GM19452 (cell line): ENCODE measurements at regions not wholly inside any gene's neighbourhood (a gene's known extent, or its start where the extent isn't known, plus 50 kb on each side); places are given as distances from the start of the nearest gene placed in this dataset.

Experiments used
- ATAC-seq: cut with Tn5 transposase; IDR thresholded peaks from one replicate; pipeline ENCODE4 v1.9.1; 2021; ENCODE audit not compliant: unreplicated experiment

DNA sequence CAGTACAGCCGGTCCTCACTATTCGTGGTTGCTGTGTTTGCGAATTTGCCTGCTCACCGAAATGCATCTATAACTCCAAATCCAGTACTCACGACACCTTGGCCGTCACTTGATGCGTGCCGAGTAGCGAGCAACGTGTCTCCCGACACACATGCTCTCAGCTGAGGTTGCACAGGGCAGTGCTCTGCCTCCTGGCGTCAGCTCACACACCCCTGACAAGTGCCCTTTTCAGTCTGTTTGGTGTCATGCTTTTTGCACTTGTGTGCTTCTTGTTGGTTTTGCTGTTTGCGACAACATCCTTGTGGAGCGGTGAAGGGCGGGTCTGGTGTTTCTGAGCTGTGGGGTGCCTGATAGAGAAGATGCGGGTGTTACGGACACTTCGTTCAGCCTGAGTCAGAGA, 110.4 kb upstream of the RFLNA start:
- no peak for ATAC-seq

DNA sequence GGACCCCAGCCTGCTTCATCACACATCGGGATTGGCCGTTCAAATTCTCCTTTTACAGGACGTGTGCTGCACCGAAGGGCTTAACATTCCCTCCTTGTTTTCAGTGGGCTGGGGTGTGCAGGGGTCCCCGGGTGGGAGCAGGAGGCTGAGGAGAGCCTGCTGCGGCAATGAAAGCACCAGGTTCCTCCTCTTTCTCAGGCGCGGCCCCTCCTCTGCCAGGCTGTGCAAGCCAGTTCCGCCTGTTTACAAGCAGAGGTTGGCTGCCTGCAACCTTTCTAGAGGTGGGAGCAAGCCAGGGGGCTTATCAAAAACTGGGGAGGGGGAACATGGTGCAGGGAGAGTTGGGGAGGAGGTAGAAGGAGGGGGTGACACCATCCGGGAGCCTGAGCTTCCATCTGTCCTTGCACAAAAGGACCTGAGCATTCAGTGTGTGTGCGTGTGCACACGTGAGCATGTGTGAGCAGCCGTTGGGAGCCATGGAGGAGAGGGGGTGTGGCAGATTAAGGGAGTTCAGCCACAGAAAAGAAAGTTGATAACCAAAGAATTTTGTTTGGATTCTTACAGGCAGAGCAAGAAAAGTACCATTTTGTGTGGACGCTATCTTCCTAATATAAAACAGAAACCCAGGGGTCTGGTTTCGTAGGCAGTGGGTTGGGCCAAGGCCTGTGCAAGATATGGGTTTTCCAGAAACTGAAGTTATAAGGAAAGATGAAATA, 108.8 kb upstream of the RFLNA start:
- no peak for ATAC-seq

DNA sequence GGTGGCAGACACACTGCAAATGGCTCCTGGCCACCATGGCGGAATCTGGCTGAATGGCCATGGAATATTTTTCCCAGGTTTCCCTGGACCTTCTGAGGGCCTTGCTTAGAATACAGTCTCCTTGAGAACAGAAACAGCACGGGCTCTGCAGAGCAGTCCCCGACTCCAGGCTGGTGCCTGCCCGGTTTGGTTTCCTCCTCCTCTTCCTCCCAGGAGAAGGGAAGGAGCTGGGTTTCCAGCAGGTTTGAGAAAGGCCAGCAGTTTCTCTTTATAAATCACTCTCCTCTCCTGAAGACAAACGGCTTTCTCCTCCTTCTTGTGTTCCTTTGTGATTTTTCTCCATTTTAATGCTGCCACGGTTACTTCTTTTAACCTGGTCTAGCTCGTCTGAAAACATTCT, 106.8 kb upstream of the RFLNA start:
- no peak for ATAC-seq

- no peak for ATAC-seq
Measured at GRCh38 chr12:124188561-124189405, 106.1 kb upstream of the RFLNA start.

- no peak for ATAC-seq
Measured at GRCh38 chr12:124190312-124191023, 104.4 kb upstream of the RFLNA start.

- ATAC-seq = no peak
Measured at GRCh38 chr12:124191024-124191359, 103.9 kb upstream of the RFLNA start.

DNA sequence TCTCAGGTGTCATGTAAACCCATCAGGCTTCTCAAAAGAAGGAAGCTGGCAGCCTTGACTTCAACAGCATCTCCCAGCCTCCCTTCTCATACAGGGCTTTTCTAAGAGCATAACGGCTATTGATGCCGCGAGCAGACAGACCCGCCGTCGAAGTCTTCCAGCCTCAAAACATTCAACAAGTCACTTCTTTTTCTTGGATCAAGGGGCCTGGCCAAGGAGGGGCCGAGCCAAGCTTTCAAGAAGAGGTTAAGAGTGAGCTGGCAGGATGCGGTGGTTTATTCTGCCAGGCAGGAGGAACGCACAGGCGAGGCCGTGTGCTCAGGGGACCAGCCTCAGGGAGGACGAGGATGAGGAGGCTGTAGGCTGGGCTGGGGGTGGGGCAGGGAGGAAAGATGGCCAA, 102.9 kb upstream of the RFLNA start:
- no peak for ATAC-seq

DNA sequence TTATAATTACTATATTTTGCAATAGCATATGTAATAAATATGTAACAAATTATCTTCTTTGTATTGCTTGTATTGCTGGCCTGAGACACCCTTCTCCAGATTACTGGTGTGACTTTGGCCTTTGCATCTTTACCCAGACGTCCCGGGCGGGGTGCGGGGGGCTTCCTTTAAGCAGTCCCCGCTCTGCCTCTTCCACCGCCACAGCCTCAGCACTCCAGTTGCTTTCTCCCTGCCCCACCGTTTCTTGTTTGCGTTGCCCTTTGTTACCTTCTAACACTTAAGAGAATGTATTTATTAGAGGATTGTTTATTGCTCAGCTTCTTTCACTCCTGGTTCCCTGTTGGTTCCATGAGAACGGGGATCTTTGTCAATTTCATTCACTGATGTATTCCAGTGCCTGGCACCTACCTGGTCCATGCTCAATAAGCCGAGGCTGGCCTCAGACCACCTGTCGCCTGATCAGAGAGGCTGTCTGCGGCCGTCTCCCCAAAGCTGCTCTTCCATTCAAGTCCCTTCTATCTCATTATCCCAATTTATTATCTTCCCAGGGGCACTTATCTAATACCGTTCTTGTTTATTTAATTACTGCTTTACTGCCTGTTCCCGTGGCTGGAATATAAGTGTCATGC, 100.5 kb upstream of the RFLNA start:
- ATAC-seq = no peak

- no peak for ATAC-seq
Measured at GRCh38 chr12:124194893-124195566, 99.9 kb upstream of the RFLNA start.

- ATAC-seq = no peak
Measured at GRCh38 chr12:124195567-124195942, 99.3 kb upstream of the RFLNA start.

DNA sequence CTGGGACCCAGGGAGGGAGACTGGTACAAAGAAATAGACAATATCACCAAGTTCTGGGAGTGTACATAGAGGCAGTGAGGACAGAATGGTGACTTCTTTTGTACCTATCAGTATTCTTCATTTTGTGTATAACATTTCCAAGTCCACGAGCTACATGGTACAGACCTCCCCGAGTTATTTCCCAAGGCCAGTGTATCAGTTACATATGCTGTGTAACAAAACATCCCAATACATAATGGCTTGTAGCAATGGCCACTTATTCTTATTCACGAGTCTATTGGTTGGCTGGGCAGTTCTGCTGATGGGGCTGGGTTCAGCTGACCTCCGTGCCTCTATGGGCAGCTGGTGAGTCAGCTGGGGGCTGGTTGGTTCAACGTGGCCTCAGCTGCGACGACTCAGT, 98.7 kb upstream of the RFLNA start:
- no peak for ATAC-seq

- ATAC-seq = no peak
Measured at GRCh38 chr12:124201248-124201647, 93.6 kb upstream of the RFLNA start.

GRCh38 chr12:124203176-124203575, 91.7 kb upstream of the RFLNA start:
- no peak for ATAC-seq

- ATAC-seq = no peak
Measured at GRCh38 chr12:124205405-124205804, 89.5 kb upstream of the RFLNA start.

DNA sequence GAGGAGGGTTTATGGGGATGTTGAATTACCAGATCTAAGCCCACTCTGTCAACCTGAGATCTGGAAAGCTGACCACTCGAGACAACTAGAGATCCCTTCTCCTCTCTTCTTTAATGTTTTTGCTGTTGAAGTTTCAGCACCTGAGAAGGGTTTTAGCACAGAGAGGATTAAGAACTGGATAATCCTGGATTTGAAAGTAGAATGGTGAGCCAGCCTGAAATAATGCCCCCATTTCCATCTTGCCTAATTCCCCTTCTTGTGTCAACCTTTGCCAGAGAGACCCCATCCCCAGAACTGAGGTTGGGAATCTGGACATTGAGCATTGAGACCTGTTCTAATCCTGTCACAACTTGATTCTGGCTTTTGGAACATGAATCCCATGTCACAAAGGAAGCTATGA, 87.8 kb upstream of the RFLNA start:
- no peak for ATAC-seq

- no peak for ATAC-seq
Measured at GRCh38 chr12:124207617-124208016, 87.3 kb upstream of the RFLNA start.

- ATAC-seq = no peak
Measured at GRCh38 chr12:124208489-124208888, 86.4 kb upstream of the RFLNA start.

- no peak for ATAC-seq
Measured at GRCh38 chr12:124210991-124211577, 83.8 kb upstream of the RFLNA start.

DNA sequence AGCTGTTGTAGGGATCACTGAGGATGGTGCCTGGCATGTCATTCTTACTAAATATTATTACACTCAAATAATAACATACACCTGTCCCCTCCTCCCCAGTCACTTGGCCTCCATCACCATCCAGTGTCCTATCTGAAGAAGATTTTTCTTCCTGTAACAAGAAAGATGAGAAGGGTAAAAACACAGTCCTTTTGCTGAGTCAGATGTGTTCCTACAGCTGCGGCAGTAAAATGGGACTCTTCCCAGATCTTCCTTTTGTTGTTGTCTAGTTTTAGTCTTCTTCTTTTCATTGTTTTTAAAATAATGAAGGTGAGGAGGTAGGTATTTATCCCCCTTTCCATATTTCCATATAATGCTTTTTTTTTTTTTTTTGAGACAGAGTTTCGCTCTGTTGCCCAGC, 83.1 kb upstream of the RFLNA start:
- no peak for ATAC-seq

- ATAC-seq = no peak
Measured at GRCh38 chr12:124213666-124214347, 81.1 kb upstream of the RFLNA start.
